OCI-LY1 (cell line): ENCODE measurements at regions not wholly inside any gene's neighbourhood (a gene's known extent, or its start where the extent isn't known, plus 50 kb on each side); places are given as distances from the start of the nearest gene placed in this dataset.

Experiments
- CTCF ChIP-seq: fragments of 200-600 bp; sonication (generic), shearing (Covaris generic); IDR thresholded peaks from 2 replicates; pipeline ENCODE4 v1.5.1; 2017; ENCODE audit warnings: mild to moderate bottlenecking, antibody characterized with exemption, low read length, moderate library complexity, mixed read lengths
- EZH2 ChIP-seq: fragments of 200-600 bp; sonication (generic), shearing (Covaris generic); IDR thresholded peaks from 2 replicates; pipeline ENCODE4 v1.8.0; 2017; ENCODE audit warnings: borderline replicate concordance, mixed run types, mild to moderate bottlenecking, antibody characterized with exemption, low read length, moderate library complexity, mixed read lengths

- TF ChIP-seq CTCF: no peak
- TF ChIP-seq EZH2: no peak
These were observed 1047.6 kb downstream of the TLE4 start for GRCh38 chr9:80619356-80619755.
